Activated T-helper 2 cell treated with anti-CD3 and anti-CD28 coated beads, Interferon-gamma antibody, Interleukin-2, Interleukin-4, amounts not matched to agents 10 μg/mL and 5 μg/mL and 100 μg/mL, durations not matched to agents 14 hours and 24 hours and 36 hours (primary cell): ENCODE measurements at regions not wholly inside any gene's neighbourhood (a gene's known extent, or its start where the extent isn't known, plus 50 kb on each side); places are given as distances from the start of the nearest gene placed in this dataset.

Experiments
- DNase-seq: peaks from one replicate; pipeline ENCODE4 v3.0.0; 2021; ENCODE audit warnings: low spot score
- H3K27ac Mint-ChIP-seq: one replicate; pipeline ENCODE4 v1.8.0; 2021; ENCODE audit warnings: mixed read lengths
- H3K27me3 Mint-ChIP-seq: one replicate; pipeline ENCODE4 v1.8.0; 2021; ENCODE audit warnings: low read depth, mixed read lengths
- H3K36me3 Mint-ChIP-seq: one replicate; pipeline ENCODE4 v1.8.0; 2021; ENCODE audit warnings: low read depth, mixed read lengths
- H3K4me1 Mint-ChIP-seq: one replicate; pipeline ENCODE4 v1.8.0; 2021; ENCODE audit warnings: low read depth, mixed read lengths
- H3K4me3 Mint-ChIP-seq: one replicate; pipeline ENCODE4 v1.8.0; 2021; ENCODE audit warnings: low read depth, mild to moderate bottlenecking, moderate library complexity, mixed read lengths
- H3K9me3 Mint-ChIP-seq: one replicate; pipeline ENCODE4 v1.8.0; 2021; ENCODE audit warnings: mixed read lengths
- intact Hi-C: fragments of 100-400 bp; cut with micrococcal nuclease; formaldehyde crosslinking; loops from one replicate; pipeline ENCODE4 v1.15.1; 2023

DNA sequence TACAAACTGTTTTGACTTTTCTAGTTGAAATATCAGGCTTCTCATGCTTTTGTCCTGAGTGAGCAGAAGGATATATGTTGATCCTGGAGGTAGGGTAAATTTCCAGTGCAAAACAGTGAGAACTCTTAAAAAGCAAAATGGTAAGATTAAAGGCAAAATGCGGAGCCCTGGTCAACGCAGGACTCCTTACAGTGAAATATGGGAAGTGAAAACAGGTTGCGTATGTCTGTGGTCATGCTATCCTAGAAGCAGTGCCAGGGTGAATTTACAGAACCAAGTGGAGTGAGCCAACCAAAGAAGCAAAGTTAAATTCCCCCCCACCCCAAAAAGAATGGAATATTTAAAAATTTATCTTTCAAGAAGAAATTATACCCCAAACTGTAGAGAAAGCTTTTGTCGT is 256.4 kb downstream of the NR2F2 start:
- no peak for DNase-seq
- H3K27ac Mint-ChIP-seq, result no peak overlapping the region
- intact Hi-C loops, result no loop called here
- no peaks in the 10 kb centered on the region for H3K9me3 Mint-ChIP-seq
- H3K4me3 Mint-ChIP-seq, result no peak overlapping the region
- no peaks in the 10 kb centered on the region for H3K4me1 Mint-ChIP-seq
- no peaks in the 10 kb centered on the region for H3K27me3 Mint-ChIP-seq
- no peaks in the 10 kb centered on the region for H3K36me3 Mint-ChIP-seq

DNA sequence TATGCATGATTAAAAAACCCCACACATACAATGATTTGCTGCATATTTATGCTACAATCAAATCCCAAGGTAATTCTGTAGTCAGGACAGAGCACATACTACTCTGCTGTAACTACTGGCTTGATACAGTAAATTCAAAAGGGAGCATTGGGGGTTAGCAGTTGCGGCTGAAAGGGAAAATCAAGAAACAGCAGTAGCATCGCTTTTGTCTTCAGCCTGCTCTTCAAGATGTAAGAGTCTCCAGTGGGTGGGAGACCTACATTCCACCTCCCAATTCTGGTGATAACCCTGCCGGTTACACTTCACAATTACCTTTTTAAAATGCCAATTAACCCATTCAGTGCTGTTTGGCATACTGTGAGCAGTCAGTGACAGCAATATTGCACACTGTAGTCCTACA is 259.4 kb downstream of the NR2F2 start:
- intact Hi-C loops, result no loop called here
- no peak for DNase-seq

DNA sequence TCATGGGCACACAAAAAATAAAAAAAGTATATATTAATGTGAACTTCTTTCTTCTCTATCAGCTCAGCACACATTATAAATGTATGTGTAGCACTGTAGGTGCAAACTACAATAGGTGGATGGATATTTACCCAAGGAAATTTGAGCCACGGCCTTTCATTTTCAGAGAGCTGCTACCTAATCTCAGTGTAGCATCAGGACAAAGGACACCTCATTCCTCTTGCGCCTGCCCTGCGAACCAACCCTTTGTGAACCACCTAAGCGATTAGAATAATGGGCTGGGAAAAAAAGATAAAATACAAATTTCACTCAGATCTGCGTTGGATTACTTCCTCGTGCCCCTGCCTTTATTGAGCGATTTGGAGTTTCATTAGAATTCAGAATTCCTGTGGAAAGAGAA is 263.2 kb downstream of the NR2F2 start:
- Mint-ChIP-seq H3K9me3 (no peaks in the 10 kb centered on the region), H3K4me3 (no peak overlapping the region), H3K4me1 (no peaks in the 10 kb centered on the region), H3K27ac (no peak overlapping the region), H3K36me3 (no peaks in the 10 kb centered on the region), H3K27me3 (no peaks in the 10 kb centered on the region)
- intact Hi-C loops, result no loop called here
- DNase-seq, result no peak

More for the DNA sequence above, 259.4 kb downstream of the NR2F2 start:
- H3K27ac Mint-ChIP-seq, result no peak overlapping the region
- H3K36me3 Mint-ChIP-seq, result no peaks in the 10 kb centered on the region
- no peaks in the 10 kb centered on the region for H3K27me3 Mint-ChIP-seq
- no peaks in the 10 kb centered on the region for H3K4me1 Mint-ChIP-seq
- H3K4me3 Mint-ChIP-seq, result no peak overlapping the region
- H3K9me3 Mint-ChIP-seq, result no peaks in the 10 kb centered on the region

DNA sequence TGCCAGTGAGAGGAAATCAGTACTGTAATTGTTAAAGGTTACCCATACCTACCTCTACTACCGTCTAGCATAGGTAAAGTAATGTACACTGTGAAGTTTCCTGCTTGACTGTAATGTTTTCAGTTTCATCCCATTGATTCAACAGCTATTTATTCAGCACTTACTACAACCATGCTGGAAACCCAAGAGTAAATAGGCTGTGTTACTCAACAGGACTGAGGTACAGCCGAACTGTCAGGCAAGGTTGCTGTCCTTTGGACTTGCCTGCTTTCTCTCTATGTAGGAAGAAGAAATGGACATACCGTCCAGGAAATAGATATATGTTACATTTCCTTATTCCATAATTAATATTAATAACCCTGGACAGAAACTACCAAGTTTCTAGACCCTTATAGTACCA is 265.5 kb downstream of the NR2F2 start:
- no peak for DNase-seq
- Mint-ChIP-seq H3K27ac (no peak overlapping the region), H3K27me3 (no peaks in the 10 kb centered on the region), H3K9me3 (no peaks in the 10 kb centered on the region), H3K4me1 (no peaks in the 10 kb centered on the region), H3K36me3 (no peaks in the 10 kb centered on the region), H3K4me3 (no peak overlapping the region)
- intact Hi-C loops, result no loop called here

DNA sequence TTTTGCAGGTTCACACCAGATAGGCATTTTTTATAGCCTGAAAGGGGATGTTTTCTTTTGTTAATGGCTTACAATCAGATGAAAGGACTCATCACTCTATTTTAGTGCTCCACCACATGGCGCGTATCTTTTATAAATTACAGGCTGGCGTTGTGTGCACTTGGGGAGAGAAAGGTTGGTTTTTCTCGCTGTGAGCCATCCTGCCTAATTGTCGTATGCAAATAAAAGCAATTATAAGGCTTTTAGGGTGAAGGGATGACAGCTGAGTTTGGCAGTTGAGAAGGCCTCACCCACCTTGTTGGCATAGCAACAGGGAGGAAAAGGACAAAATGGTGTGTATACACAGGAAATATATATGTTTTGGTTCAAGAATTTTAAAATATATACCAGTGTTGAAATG is 268.0 kb downstream of the NR2F2 start:
- no peaks in the 10 kb centered on the region for H3K36me3 Mint-ChIP-seq
- intact Hi-C loops, result no loop called here
- H3K4me3 Mint-ChIP-seq, result no peak overlapping the region
- H3K27ac Mint-ChIP-seq, result no peak overlapping the region
- no peaks in the 10 kb centered on the region for H3K9me3 Mint-ChIP-seq
- no peaks in the 10 kb centered on the region for H3K4me1 Mint-ChIP-seq
- no peaks in the 10 kb centered on the region for H3K27me3 Mint-ChIP-seq
- no peak for DNase-seq

DNA sequence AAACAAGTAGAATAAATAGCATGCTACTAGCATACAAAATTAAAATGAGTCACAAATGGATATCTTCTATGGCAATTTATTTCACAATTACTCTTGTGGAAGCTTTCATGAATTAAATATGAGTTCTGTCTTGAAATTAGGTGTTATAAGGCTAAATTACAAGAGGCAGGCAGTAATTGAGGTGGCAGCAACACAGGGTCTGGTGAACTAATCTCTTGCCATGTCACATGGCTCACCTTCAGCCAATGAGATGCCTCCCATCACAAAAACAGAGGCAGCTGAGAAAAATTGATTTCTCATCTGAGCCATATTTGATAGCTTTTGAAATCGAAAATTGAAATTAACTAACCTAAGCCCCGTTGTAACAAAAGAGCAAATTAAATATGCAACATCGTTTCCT is 268.8 kb downstream of the NR2F2 start:
- Mint-ChIP-seq H3K36me3 (no peaks in the 10 kb centered on the region), H3K4me3 (no peak overlapping the region)

DNA sequence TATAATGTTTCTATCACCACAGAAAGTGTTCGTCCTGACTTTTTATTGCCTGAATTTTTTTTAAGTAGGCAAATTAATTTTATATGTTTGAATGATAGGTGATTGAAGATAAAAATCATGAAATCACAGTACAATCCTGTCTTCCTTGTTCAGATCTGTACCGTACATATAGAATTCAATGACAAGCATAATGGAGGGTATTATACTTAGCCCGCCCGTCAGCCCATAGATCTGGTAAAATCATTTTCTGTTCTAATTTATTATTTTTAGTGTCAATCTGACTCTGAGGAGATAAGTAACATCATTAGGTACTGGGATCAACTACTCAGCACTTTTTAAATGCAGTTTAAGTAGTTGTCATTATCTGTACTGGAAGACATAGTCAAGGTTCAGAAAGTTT is 269.9 kb downstream of the NR2F2 start:
- intact Hi-C loops, result no loop called here
- H3K9me3 Mint-ChIP-seq, result no peaks in the 10 kb centered on the region
- no peak for DNase-seq

More for the DNA sequence above, 268.8 kb downstream of the NR2F2 start:
- Mint-ChIP-seq H3K27ac (no peak overlapping the region), H3K4me1 (no peaks in the 10 kb centered on the region), H3K9me3 (no peaks in the 10 kb centered on the region), H3K27me3 (no peaks in the 10 kb centered on the region)
- intact Hi-C loops, result no loop called here
- DNase-seq, result no peak

DNA sequence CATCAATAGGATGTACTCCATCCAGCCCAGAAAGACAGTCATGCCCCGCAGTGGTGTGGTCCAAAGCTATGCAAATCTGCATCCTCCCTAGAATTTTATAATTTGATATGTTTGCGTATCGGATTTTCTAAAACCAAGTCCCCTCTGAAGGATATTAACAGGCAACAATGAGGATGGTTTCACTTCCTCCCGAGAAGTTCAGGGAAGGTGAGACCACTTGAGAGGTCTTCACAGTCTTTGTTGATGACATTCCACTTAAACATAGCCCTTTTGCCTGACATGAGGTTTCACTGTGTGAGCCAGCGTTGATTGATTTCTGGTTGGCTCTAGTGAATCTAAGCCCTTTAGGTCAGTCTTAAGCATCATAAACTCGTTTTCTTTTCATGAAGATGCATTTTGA is 276.1 kb downstream of the NR2F2 start:
- H3K4me3 Mint-ChIP-seq, result no peak overlapping the region
- no peaks in the 10 kb centered on the region for H3K4me1 Mint-ChIP-seq
- no peaks in the 10 kb centered on the region for H3K27me3 Mint-ChIP-seq
- H3K36me3 Mint-ChIP-seq, result no peaks in the 10 kb centered on the region
- intact Hi-C loops, result no loop called here
- DNase-seq, result no peak
- H3K9me3 Mint-ChIP-seq, result no peaks in the 10 kb centered on the region
- H3K27ac Mint-ChIP-seq, result no peak overlapping the region

More for the DNA sequence above, 269.9 kb downstream of the NR2F2 start:
- Mint-ChIP-seq H3K27me3 (no peaks in the 10 kb centered on the region), H3K27ac (no peak overlapping the region), H3K4me1 (no peaks in the 10 kb centered on the region), H3K36me3 (no peaks in the 10 kb centered on the region), H3K4me3 (no peak overlapping the region)

DNA sequence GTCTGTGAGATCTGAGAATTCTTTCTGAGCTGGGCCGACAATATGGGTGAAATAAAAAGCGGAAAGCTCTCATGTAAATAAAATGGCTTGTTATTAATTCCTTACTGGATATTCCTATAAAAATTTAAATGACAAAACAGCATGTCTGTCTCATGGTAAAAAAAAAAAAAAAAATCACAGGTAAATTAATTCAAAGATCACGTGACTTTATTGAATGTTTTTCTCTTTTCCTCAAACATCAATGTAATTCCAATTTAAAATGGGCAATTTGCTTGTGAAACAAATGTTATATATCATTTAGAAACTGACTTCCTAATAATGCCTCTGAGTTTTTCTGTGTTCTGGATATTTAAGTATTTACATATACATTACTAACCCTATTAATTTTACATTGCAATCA is 280.3 kb downstream of the NR2F2 start:
- intact Hi-C loops, result no loop called here
- H3K4me3 Mint-ChIP-seq, result no peak overlapping the region
- peaks cover 7% of the 10 kb centered on the region for H3K9me3 Mint-ChIP-seq
- H3K36me3 Mint-ChIP-seq, result no peaks in the 10 kb centered on the region
- H3K4me1 Mint-ChIP-seq, result no peaks in the 10 kb centered on the region
- no peaks in the 10 kb centered on the region for H3K27me3 Mint-ChIP-seq
- no peak for DNase-seq
- H3K27ac Mint-ChIP-seq, result no peak overlapping the region

DNA sequence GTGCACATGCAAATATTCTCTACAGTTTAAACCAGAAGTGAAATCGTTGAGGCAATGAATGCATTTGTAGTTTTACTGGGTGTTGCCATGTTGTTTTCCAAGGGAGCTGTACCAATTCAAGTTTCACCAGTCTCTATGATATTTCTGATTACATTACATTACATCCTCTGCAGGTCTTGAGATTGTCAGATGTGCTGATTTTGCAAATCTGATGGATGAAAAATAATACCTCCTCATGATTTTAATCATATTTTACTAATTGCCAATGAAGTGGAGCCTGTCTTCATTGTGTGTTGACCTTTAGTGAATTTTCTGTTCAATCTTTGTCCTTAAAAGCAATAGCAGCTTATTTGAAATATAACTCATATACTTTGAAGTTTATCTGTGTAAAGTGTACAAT is 282.4 kb downstream of the NR2F2 start:
- intact Hi-C loops, result no loop called here
- Mint-ChIP-seq H3K27me3 (no peaks in the 10 kb centered on the region), H3K27ac (no peak overlapping the region), H3K9me3 (peaks cover 14% of the 10 kb centered on the region), H3K4me1 (no peaks in the 10 kb centered on the region), H3K4me3 (no peak overlapping the region), H3K36me3 (no peaks in the 10 kb centered on the region)
- no peak for DNase-seq

DNA sequence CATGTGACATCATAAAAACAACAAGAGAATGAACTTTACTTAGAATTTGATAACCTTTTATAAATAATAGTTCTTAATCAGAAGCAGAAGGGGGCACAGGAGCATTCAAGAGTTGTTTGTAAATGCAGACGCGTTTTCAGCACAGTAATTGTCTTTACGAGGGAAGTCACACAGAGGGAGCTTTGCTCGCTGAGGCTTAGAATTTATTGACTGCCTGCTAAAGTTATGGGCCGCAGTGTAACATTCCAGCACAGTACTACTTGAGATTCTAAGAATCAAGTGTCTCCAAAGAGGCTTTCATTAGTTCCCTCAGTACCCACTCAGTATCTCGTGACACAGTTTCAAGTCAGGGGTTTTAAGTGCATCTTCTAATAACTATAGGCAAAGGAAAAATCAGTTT is 288.7 kb downstream of the NR2F2 start:
- Mint-ChIP-seq H3K4me1 (no peaks in the 10 kb centered on the region), H3K36me3 (no peaks in the 10 kb centered on the region)
- intact Hi-C loops, result no loop called here

DNA sequence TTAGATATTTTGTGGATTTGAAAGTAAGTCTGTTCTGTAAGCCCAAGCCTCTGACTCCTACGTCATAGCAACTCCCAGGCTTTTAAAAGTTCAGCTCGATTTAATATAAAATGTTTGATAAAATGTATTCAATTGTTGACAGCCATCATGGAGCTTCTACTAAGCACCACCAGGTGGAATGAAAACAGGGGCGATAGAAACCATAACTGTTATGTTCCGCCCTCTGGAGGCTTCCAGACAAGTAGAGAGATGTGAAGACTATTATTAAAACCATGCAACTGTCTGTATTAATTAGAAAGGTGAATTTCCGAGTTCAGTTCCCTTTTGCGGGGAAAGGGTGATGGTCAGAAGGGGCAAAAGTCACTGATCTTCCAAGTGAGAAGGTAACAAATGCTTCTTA is 292.2 kb downstream of the NR2F2 start:
- no peaks in the 10 kb centered on the region for H3K27me3 Mint-ChIP-seq
- intact Hi-C loops, result no loop called here

More for the DNA sequence above, 288.7 kb downstream of the NR2F2 start:
- peaks cover 7% of the 10 kb centered on the region for H3K9me3 Mint-ChIP-seq
- H3K27ac Mint-ChIP-seq, result no peak overlapping the region
- H3K4me3 Mint-ChIP-seq, result no peak overlapping the region
- no peaks in the 10 kb centered on the region for H3K27me3 Mint-ChIP-seq
- DNase-seq, result no peak

DNA sequence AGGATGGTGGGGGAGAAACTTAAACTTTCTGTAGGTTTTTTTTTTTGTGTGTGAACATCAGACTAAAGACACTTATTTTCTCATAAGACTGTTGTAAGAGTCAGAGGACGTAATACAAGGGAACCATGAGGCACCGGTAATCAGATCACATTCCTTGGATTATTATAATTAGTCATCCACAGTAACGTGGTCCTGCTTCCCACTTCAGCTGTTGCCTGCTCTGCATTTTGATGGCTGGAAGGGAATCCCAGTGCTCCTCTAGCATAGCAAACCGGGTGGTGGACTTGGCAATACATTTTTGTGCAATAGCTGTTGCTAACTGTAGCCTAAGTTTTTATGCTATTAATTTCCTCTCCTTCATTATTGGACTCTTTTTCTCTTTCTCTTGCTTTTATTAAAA is 294.8 kb downstream of the NR2F2 start:
- intact Hi-C loops, result no loop called here
- Mint-ChIP-seq H3K4me3 (no peak overlapping the region), H3K27me3 (no peaks in the 10 kb centered on the region)

More for the DNA sequence above, 292.2 kb downstream of the NR2F2 start:
- Mint-ChIP-seq H3K9me3 (no peaks in the 10 kb centered on the region), H3K4me1 (no peaks in the 10 kb centered on the region), H3K36me3 (no peaks in the 10 kb centered on the region), H3K4me3 (no peak overlapping the region), H3K27ac (no peak overlapping the region)
- DNase-seq, result no peak

DNA sequence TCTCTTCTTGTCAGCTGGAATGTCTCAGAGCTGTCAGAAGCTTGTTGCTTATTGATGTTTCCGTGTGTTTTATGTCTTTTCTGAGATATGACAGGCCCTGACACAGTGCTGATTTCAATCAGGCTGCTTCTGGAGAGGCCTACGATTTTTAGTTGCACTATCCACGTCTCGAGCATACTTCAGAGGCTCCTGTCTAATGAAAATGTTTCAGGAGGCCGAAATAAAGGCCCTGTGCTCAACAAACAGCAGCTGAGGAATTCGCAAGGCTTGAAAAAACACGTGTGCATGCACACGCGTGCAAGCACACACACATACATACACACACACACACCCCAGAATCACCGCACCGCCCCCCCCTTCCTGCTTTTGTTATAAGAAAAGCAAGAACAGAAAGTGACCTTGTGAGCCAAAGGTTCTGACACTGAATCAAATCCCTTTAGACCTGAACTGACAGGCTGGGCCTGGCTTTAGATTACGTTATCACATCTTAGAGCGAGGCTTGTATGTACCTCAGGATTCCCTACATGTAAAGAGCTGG is 296.6 kb downstream of the NR2F2 start:
- Mint-ChIP-seq H3K4me3 (no peak overlapping the region), H3K27ac (no peak overlapping the region), H3K36me3 (no peaks in the 10 kb centered on the region), H3K27me3 (no peaks in the 10 kb centered on the region), H3K4me1 (no peaks in the 10 kb centered on the region), H3K9me3 (no peaks in the 10 kb centered on the region)
- intact Hi-C loops, result no loop called here
- no peak for DNase-seq

More for the DNA sequence above, 294.8 kb downstream of the NR2F2 start:
- DNase-seq, result no peak
- no peak overlapping the region for H3K27ac Mint-ChIP-seq
- no peaks in the 10 kb centered on the region for H3K9me3 Mint-ChIP-seq
- H3K36me3 Mint-ChIP-seq, result no peaks in the 10 kb centered on the region
- no peaks in the 10 kb centered on the region for H3K4me1 Mint-ChIP-seq
